ENCODE measurements at regions not wholly inside any gene's neighbourhood (a gene's known extent, or its start where the extent isn't known, plus 50 kb on each side); places are given as distances from the start of the nearest gene placed in this dataset.

- Histone ChIP-seq H3K4me1 (ENCODE audit: control insufficient read depth, insufficient read depth, low read length) (no peaks in the 10 kb centered on the region), H4K20me1 (ENCODE audit: insufficient read depth, low read length) (no peaks in the 10 kb centered on the region), H2BK15ac (ENCODE audit: low read depth, low read length) (no peak overlapping the region), H2AK5ac (ENCODE audit: low read depth, low read length) (no peak overlapping the region), H3K4me3 (ENCODE audit: insufficient read depth, low read depth, low read length) (no peak overlapping the region), H2AK9ac (replicated peaks; ENCODE audit: low read depth, low read length, poor library complexity) (no peak overlapping the region), H3K56ac (ENCODE audit: extremely low read depth, insufficient read depth, low read length) (no peak overlapping the region), H3K27ac (ENCODE audit: insufficient read depth, low read length) (no peak overlapping the region), H3K14ac (replicated peaks; ENCODE audit: low read depth, low read length) (no peak overlapping the region), H2BK120ac (ENCODE audit: low read depth, low read length) (no peak overlapping the region), H2AFZ (replicated peaks; ENCODE audit: low read length, poor library complexity) (no peak overlapping the region), H2BK5ac (ENCODE audit: low read depth, low read length, poor library complexity, severe bottlenecking) (no peak overlapping the region), H3K18ac (ENCODE audit: low read depth, low read length) (no peak overlapping the region), H3K23ac (ENCODE audit: low read depth, low read length) (no peak overlapping the region), H3K36me3 (ENCODE audit: control insufficient read depth, insufficient read depth, low read length) (no peaks in the 10 kb centered on the region), H3K79me1 (ENCODE audit: low read depth in 1 of 2, low read length in 2 of 2) (no peaks in the 10 kb centered on the region), H4K91ac (ENCODE audit: insufficient read depth, low read depth, low read length) (no peak overlapping the region), H3K27me3 (ENCODE audit: control insufficient read depth, insufficient read depth, low read length) (no peaks in the 10 kb centered on the region), H4K5ac (ENCODE audit: low read depth, low read length) (no peak overlapping the region), H3K4me2 (ENCODE audit: low read depth, low read length) (no peak overlapping the region), H3K9me3 (ENCODE audit: control insufficient read depth, insufficient read depth, low read length) (no peaks in the 10 kb centered on the region), H3K9me1 (ENCODE audit: insufficient read depth, low read length) (no peaks in the 10 kb centered on the region), H2BK20ac (ENCODE audit: low read depth, low read length) (no peak overlapping the region), H3K9ac (ENCODE audit: low read depth, low read length) (no peak overlapping the region), H3K4ac (ENCODE audit: low read depth, low read length) (no peak overlapping the region), H4K8ac (ENCODE audit: low read depth in 2 of 2, low read length in 2 of 2) (no peak overlapping the region)
- ChIA-PET POLR2A (ENCODE audit: unreplicated experiment) (no interaction called here), CTCF (interaction anchor here (0.8 kb wide), 1 partner anchor 9 kb away, joined by 3 read pairs; no protein-coding TSS in a partner anchor)
- no peak for DNase-seq
- intact Hi-C loops (cut with micrococcal nuclease) = no loop called here
- dilution Hi-C loops (cut with HindIII; ENCODE audit: low sequenced_read_pairs, unreplicated experiment) = no loop called here
- BruUV-seq (replicated peaks) = no TSS peak
- ATAC-seq (ENCODE audit: low read depth) = no peak
- in situ Hi-C loops (cut with MboI; ENCODE audit: low sequenced_read_pairs) = no loop called here
- no peak for TF ChIP-seq FOS (IDR thresholded peaks at IDR 0.05; ENCODE audit: low read depth, low read length)
- TF ChIP-seq MXI1 (IDR thresholded peaks at IDR 0.05; ENCODE audit: borderline replicate concordance, low read depth, low read length) = no peak
- no peak for TF ChIP-seq POLR2A (IDR thresholded peaks at IDR 0.05; ENCODE audit: low read depth, low read length)
- TF ChIP-seq CEBPB (IDR thresholded peaks at IDR 0.05; ENCODE audit: low read depth, low read length) = no peak
- no peak for TF ChIP-seq USF2 (IDR thresholded peaks at IDR 0.05; ENCODE audit: low read depth, low read length)
- TF ChIP-seq RCOR1 (IDR thresholded peaks at IDR 0.05; ENCODE audit: insufficient replicate concordance, low read length) = no peak
- WGBS, 2 experiments (ENCODE audit: extremely low coverage in 2 of 2, insufficient read length in 1 of 2) = 40% methylated on average over 1 of the region's 2 CpGs; no CpG with 5 or more reads in 1 of the 2 experiments
Measured at GRCh38 chr12:102759466-102759865, 157.6 kb downstream of the PAH start.
